HG03571 (cell line): ENCODE measurements at regions not wholly inside any gene's neighbourhood (a gene's known extent, or its start where the extent isn't known, plus 50 kb on each side); places are given as distances from the start of the nearest gene placed in this dataset.

Experiments
- ATAC-seq: cut with Tn5 transposase; IDR thresholded peaks from one replicate; pipeline ENCODE4 v1.9.1; 2021; ENCODE audit not compliant: unreplicated experiment

GRCh38 chr10:31081937-31082840 is 50.5 kb upstream of the ZNF438 start:
- no peak for ATAC-seq

GRCh38 chr10:31083765-31084184 is 52.1 kb upstream of the ZNF438 start:
- no peak for ATAC-seq

GRCh38 chr10:31087011-31087410 is 55.3 kb upstream of the ZNF438 start:
- ATAC-seq: no peak

- ATAC-seq: no peak
Measured at GRCh38 chr10:31087851-31088250, 56.2 kb upstream of the ZNF438 start.

- no peak for ATAC-seq
Measured at GRCh38 chr10:31090894-31091607, 59.4 kb upstream of the ZNF438 start.

GRCh38 chr10:31095677-31096560 is 64.3 kb upstream of the ZNF438 start:
- ATAC-seq: no peak

- ATAC-seq: no peak
Measured at GRCh38 chr10:31098046-31098445, 66.4 kb upstream of the ZNF438 start.

GRCh38 chr10:31099094-31099493 is 67.4 kb upstream of the ZNF438 start:
- ATAC-seq: no peak

GRCh38 chr10:31099664-31100063 is 68.0 kb upstream of the ZNF438 start:
- ATAC-seq: no peak

GRCh38 chr10:31100115-31100601 is 68.5 kb upstream of the ZNF438 start:
- ATAC-seq: no peak

GRCh38 chr10:31100662-31101061 is 69.0 kb upstream of the ZNF438 start:
- no peak for ATAC-seq

- peak; percentile 63 for ATAC-seq
Measured at GRCh38 chr10:31101123-31101522, 69.5 kb upstream of the ZNF438 start.

- ATAC-seq: no peak
Measured at GRCh38 chr10:31102421-31102820, 70.8 kb upstream of the ZNF438 start.

GRCh38 chr10:31103112-31103511 is 71.4 kb upstream of the ZNF438 start:
- ATAC-seq: no peak

GRCh38 chr10:31112961-31113360 is 81.3 kb upstream of the ZNF438 start:
- ATAC-seq: no peak

GRCh38 chr10:31116226-31116625 is 84.6 kb upstream of the ZNF438 start:
- no peak for ATAC-seq

GRCh38 chr10:31118556-31118955 is 86.9 kb upstream of the ZNF438 start:
- no peak for ATAC-seq

GRCh38 chr10:31120392-31120791 is 88.7 kb upstream of the ZNF438 start:
- ATAC-seq: no peak

GRCh38 chr10:31120961-31121685 is 89.5 kb upstream of the ZNF438 start:
- ATAC-seq: no peak
